HG03558 (cell line): ENCODE measurements at regions not wholly inside any gene's neighbourhood (a gene's known extent, or its start where the extent isn't known, plus 50 kb on each side); places are given as distances from the start of the nearest gene placed in this dataset.

Source experiments
- ATAC-seq: cut with Tn5 transposase; IDR thresholded peaks from one replicate; pipeline ENCODE4 v1.9.1; 2021; ENCODE audit warnings: moderate number of reproducible peaks; ENCODE audit not compliant: unreplicated experiment; ENCODE audit errors: extremely low read depth

- ATAC-seq, result no peak
Observed at GRCh38 chr10:76736392-76736791, 901.2 kb downstream of the KCNMA1 start.

- ATAC-seq, result no peak
Observed at GRCh38 chr10:76735866-76736265, 901.7 kb downstream of the KCNMA1 start.

- no peak for ATAC-seq
Observed at GRCh38 chr10:76733441-76733936, 904.1 kb downstream of the KCNMA1 start.

- no peak for ATAC-seq
Observed at GRCh38 chr10:76732306-76732705, 905.3 kb downstream of the KCNMA1 start.

GRCh38 chr10:76729841-76730487 lies 907.6 kb downstream of the KCNMA1 start:
- ATAC-seq, result no peak

GRCh38 chr10:76729346-76729745 lies 908.3 kb downstream of the KCNMA1 start:
- no peak for ATAC-seq

- ATAC-seq, result no peak
Observed at GRCh38 chr10:76727038-76727437, 910.6 kb downstream of the KCNMA1 start.

GRCh38 chr10:76723844-76724243 lies 913.8 kb downstream of the KCNMA1 start:
- no peak for ATAC-seq

- no peak for ATAC-seq
Observed at GRCh38 chr10:76721891-76722505, 915.6 kb downstream of the KCNMA1 start.

- no peak for ATAC-seq
Observed at GRCh38 chr10:76719006-76719405, 918.6 kb downstream of the KCNMA1 start.

GRCh38 chr10:76717141-76717540 lies 920.5 kb downstream of the KCNMA1 start:
- ATAC-seq, result no peak

- no peak for ATAC-seq
Observed at GRCh38 chr10:76711222-76711997, 926.2 kb downstream of the KCNMA1 start.

GRCh38 chr10:76700241-76700640 lies 937.4 kb downstream of the KCNMA1 start:
- no peak for ATAC-seq

- ATAC-seq, result no peak
Observed at GRCh38 chr10:76697923-76698322, 939.7 kb downstream of the KCNMA1 start.

- ATAC-seq, result no peak
Observed at GRCh38 chr10:76695069-76695468, 942.5 kb downstream of the KCNMA1 start.

- ATAC-seq, result no peak
Observed at GRCh38 chr10:76686201-76686600, 951.4 kb downstream of the KCNMA1 start.

- no peak for ATAC-seq
Observed at GRCh38 chr10:76684968-76685367, 952.6 kb downstream of the KCNMA1 start.

- ATAC-seq, result no peak
Observed at GRCh38 chr10:76681153-76681552, 956.5 kb downstream of the KCNMA1 start.

GRCh38 chr10:76679030-76679429 lies 958.6 kb downstream of the KCNMA1 start:
- ATAC-seq, result no peak

- ATAC-seq, result no peak
Observed at GRCh38 chr10:76675951-76676587, 961.5 kb downstream of the KCNMA1 start.

GRCh38 chr10:76675561-76675950 lies 962.1 kb downstream of the KCNMA1 start:
- ATAC-seq, result no peak
